ENCODE measurements at regions not wholly inside any gene's neighbourhood (a gene's known extent, or its start where the extent isn't known, plus 50 kb on each side); places are given as distances from the start of the nearest gene placed in this dataset.

DNA sequence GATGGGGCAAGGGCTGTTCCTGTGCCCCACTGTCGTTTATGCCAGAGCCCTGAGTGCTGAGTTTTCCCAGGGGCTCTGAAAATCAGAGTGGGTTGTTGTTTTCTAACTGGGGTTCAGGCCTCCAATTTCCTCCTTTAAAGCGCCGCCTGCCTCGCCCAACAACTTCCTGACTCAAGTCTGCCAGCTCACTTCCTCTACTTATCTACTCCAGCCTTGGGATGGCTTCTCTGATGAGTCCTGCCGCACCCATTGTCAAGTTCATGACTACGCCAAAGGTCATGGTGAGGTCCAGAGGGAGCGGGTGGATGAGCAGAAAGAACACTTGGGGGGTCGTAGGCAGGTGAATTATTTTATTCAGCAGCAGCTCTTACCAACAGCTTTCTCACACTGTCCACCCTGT, 104.7 kb downstream of the UTP18 start:
- TF ChIP-seq, protein P1, sequence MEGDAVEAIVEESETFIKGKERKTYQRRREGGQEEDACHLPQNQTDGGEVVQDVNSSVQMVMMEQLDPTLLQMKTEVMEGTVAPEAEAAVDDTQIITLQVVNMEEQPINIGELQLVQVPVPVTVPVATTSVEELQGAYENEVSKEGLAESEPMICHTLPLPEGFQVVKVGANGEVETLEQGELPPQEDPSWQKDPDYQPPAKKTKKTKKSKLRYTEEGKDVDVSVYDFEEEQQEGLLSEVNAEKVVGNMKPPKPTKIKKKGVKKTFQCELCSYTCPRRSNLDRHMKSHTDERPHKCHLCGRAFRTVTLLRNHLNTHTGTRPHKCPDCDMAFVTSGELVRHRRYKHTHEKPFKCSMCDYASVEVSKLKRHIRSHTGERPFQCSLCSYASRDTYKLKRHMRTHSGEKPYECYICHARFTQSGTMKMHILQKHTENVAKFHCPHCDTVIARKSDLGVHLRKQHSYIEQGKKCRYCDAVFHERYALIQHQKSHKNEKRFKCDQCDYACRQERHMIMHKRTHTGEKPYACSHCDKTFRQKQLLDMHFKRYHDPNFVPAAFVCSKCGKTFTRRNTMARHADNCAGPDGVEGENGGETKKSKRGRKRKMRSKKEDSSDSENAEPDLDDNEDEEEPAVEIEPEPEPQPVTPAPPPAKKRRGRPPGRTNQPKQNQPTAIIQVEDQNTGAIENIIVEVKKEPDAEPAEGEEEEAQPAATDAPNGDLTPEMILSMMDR (conservative IDR thresholded peaks at IDR 0.05; ENCODE audit: low read length): no peak
- TF ChIP-seq EZH2phosphoT487 (IDR thresholded peaks at IDR 0.05; ENCODE audit: borderline replicate concordance): no peak
